ENCODE measurements at regions not wholly inside any gene's neighbourhood (a gene's known extent, or its start where the extent isn't known, plus 50 kb on each side); places are given as distances from the start of the nearest gene placed in this dataset.

- DNase-seq (ENCODE audit: low spot score) = no peak
Measured at GRCh38 chr7:8937204-8937603, 503.8 kb downstream of the NXPH1 start.

DNA sequence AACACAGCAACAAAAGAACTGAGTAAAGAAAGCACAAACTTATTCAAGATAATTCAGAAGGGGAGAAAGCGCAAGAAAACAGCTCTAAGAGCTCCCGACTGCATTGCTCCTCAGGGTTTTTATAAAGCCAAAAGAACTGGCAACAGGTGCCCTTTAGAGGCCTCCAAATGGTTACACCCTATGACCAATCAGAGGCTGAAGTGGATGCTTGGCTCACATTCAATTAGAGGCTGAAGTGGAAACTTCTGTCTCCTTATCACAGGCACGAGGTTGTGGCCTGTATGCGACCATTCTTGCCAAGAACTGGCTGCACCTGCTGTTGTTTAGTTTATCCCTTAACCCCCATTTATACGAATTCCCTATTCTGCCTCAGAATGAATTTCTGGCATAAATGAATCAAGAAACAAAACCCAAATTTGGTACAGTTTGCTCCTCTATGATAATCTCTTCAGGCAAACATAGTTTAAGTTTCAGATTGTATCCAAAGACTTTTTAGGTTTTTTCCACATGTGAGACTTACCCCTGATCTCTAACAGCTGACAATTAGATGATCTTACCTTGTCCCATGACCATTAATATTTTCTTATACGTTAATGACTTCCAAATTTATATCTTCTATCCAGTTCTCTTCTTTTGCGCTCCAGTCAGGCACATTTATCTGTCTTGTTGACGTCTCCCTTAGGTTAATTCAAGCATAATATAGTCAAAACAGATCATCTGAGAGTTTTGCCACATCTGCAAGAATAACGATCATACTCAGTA, 504.8 kb downstream of the NXPH1 start:
- DNase-seq (ENCODE audit: low spot score) = no peak

DNA sequence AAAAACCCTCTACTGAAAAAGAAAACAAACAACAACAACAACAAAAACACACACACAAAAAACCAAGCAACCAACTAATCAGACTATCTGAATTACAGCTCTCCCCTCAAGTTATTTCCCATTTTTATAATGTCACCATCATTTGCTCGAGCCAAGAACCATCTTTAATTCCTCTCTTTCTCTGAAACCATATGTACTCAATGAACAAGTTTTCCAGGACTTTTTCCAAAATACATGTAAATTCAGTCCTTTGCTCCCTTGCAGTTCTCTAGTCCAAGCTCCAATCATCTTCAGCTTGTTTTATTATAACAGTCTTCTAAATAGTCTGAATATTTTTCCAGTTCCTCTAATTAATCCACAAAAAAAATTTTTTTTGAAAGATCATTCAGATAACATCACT, 506.0 kb downstream of the NXPH1 start:
- no peak for DNase-seq (ENCODE audit: low spot score)

DNA sequence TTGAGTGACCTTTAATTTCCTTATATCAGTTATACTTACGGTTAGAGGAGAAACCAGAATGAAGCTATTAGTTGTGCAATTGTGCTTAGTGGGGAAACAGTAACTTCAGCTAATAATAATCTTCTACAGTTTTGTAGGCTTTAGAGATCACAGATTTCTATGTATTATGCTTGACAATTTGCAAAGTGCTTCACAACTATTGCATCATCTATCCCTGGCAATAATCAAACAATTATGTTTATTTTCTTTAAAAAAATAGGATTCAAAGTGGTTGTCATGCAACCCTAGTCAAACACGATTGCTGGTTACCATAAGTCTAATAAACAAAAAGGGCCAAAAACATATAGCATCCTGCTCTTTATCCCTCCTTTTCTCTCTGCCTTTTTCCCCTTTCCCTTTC, 530.3 kb downstream of the NXPH1 start:
- no peak for DNase-seq (ENCODE audit: low spot score)

- DNase-seq (ENCODE audit: low spot score) = no peak
Measured at GRCh38 chr7:8965177-8965576, 531.8 kb downstream of the NXPH1 start.

- no peak for DNase-seq (ENCODE audit: low spot score)
Measured at GRCh38 chr7:8973601-8974000, 540.2 kb downstream of the NXPH1 start.

- DNase-seq (ENCODE audit: low spot score) = no peak
Measured at GRCh38 chr7:8975681-8976080, 542.3 kb downstream of the NXPH1 start.

DNA sequence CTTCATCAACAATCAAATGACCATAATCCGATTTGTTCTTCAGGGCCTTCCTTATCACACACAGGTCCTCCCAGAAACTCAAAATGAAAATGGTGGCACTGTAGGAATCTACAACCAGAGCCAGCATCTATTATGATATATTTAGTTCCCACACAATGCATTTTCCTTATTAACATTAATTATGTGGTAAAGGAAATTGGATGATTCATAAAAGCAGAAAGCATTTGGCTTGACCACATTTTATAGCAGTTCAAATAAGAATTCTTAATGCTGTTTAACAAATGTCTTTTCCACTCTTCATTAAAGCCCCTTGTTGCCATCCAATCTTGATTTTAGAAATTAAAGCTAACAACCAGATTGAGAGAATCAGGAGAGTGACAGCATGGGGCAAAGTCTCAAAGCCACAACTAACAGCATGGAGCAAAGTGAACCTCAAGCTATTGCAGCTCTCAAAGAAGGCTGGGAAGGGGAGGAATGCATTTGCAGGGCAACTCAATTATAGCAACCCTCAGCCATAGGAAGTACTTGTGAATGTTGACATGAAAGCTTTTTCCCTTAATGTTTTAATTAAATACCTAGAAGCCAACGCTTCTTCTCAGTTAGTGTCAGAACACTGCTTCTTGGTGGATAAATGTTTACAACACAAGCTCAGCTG, 549.1 kb downstream of the NXPH1 start:
- DNase-seq (ENCODE audit: low spot score) = no peak

- no peak for DNase-seq (ENCODE audit: low spot score)
Measured at GRCh38 chr7:8985255-8985654, 551.8 kb downstream of the NXPH1 start.

GRCh38 chr7:8988267-8988666, 554.9 kb downstream of the NXPH1 start:
- DNase-seq (ENCODE audit: low spot score) = no peak

GRCh38 chr7:8991159-8991558, 557.8 kb downstream of the NXPH1 start:
- no peak for DNase-seq (ENCODE audit: low spot score)

DNA sequence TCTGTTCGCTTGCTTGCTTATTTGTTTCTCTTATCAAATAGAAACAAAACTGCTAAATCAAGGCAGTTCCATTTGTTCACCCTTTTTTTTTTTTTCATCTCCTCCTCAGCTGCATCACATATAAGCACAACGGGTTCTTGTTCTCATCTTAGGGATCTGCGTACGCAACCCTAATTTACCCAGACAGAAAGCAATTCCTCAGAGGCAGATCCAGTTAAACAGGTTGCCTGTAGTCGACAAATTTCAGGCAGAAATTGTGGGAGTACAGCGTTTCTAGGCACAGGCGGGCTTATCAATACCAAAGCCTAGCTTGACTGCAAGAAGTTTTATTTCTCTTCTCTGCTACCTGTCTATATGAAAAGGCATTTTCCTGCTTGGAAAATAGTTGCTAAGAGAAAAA, 565.4 kb downstream of the NXPH1 start:
- DNase-seq (ENCODE audit: low spot score) = no peak

- DNase-seq (ENCODE audit: low spot score) = no peak
Measured at GRCh38 chr7:9013940-9014339, 580.5 kb downstream of the NXPH1 start.

DNA sequence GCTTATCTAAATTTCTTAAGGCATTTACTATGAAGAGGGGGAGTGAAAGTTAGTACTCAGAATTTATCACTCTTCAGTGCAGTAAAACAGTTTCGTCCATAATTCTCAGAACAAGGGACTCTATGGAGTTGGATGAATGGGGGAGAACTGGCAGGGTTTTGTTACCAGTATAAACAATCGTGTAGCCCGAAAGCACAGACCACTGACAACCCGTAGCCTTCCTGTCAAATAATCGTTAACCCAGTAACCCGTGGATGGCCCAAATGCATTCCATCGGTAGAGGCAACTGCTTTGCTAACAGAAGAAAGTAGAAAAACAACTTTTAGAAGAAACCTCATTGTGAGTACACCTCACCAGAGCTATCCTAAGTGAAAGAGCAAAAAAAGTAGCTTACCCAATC, 583.9 kb downstream of the NXPH1 start:
- no peak for DNase-seq (ENCODE audit: low spot score)

GRCh38 chr7:9022456-9022855, 589.0 kb downstream of the NXPH1 start:
- no peak for DNase-seq (ENCODE audit: low spot score)

DNA sequence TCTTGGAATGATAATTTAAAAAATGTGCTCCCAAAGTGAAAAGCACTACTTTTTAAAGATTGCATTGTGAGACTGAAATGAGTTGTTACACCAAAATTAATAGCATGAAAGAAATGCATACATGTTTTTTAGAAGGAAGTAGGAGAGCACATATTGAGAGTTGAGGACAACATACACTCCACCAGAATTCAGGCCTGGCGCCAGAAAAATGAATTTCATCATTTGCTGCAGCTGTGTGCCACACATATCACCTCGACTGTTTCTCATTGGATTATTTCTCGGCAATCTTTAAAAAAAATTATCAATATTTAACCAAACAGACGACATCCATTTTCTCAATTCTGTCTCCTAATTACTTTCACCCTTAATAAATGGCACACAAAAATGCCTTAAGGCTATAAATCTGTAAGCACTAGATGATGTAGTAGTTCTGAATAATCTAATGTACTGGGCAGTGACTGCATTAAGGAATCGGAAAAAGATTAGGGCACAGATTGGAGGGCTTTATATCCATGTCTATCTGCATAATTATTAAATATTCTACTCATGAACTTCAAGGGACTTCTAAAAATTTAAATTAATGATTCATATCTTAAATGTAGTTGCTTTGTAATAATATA, 590.4 kb downstream of the NXPH1 start:
- no peak for DNase-seq (ENCODE audit: low spot score)

DNA sequence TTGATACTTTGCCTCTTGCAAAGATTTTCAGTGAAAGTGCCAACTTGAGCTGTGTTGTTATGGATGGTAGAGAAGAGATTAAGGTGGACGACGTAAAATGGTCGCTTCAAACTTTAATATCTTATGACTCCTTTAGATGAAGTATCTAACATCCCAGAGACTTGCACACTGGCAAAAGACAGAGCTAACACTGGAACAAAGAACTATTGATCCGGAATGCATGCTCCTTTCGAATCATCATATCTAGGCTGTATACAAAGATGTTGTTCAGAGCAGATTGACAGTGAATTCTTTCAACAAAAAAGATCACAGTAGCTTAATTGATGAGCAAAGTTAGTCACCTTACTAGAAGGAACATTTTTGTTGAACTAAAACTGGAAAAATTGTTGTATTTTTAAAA, 592.7 kb downstream of the NXPH1 start:
- DNase-seq (ENCODE audit: low spot score) = no peak

- no peak for DNase-seq (ENCODE audit: low spot score)
Measured at GRCh38 chr7:9028012-9028411, 594.6 kb downstream of the NXPH1 start.

DNA sequence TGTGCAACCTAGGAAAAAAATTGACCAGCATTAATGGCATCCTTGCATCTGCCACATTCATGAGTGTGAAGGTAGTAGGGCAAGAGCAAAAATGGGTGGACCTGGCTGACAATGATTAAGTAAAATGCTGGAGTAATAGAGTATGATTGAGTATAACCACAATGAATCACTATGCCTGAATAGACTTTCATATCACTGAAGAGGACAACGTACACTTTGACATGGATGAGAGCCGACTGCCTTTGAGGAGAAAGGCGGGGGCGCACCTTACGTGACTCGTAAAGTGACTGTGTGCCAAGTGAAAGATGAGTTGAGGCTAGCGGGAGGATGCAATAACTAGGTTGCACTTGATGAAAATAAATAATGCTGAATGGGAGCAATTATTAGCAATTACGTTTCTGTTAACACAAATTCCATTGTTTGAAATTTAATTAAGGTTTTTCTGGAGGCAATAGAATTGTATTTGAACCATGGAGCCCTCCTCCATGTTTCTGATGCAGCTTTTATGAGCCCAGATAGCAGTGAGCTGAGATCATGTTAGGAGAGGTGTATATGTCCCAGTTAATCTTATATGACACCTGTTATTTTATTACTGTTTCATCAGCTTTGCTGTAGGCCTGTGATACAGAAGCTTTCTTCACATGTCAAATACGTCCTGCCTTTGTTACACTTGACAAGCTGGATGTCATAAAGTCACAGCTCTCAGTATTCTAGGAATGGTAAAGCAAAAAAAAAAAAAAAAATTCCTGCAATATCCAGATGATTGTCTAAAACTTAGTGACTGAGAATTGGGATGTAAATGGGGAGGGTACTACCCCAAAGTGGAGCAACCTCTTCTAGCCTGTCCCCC, 596.5 kb downstream of the NXPH1 start:
- DNase-seq (ENCODE audit: low spot score) = no peak

GRCh38 chr7:9030976-9031375, 597.6 kb downstream of the NXPH1 start:
- DNase-seq (ENCODE audit: low spot score) = no peak

DNA sequence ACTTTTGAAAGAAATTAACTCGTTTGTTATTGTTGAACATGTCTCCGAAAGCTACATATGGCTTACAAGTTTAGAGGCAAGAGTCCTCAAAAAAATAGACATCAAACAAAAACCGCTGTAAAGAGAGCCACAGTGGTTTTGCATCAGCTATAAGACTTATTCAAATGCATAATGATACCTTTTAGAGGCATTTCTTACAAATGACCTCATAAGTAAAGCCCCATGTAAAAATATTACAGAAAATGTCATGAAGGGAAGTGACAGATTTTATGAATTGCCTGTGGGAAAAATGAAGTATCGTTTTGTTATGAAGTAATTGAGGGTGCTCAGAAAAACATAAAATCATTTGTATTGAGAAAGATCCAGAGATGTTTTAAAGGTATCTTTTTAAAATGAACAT, 598.0 kb downstream of the NXPH1 start:
- DNase-seq (ENCODE audit: low spot score) = no peak

DNA sequence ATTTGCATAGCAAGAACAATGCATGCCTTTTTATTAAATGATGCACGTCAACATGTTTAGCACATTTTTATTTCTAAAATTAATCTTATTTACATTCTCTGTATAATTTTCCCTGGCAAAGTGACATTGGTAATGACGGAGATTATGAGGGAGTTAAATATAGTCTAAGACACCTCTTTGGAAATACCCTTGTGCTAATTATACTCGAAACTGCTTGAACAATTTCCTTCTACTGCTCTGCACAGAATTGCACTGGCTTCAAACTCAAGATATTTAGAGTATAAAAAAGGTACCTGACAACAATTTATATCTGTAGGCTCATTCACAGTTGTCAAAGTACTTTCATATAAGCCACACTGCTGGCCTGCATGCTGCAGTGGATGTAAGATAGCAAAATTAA, 602.7 kb downstream of the NXPH1 start:
- DNase-seq (ENCODE audit: low spot score) = no peak
